Thoracic aorta (tissue), 2 donors: ENCODE measurements at regions not wholly inside any gene's neighbourhood (a gene's known extent, or its start where the extent isn't known, plus 50 kb on each side); places are given as distances from the start of the nearest gene placed in this dataset.

Source experiments
- ATAC-seq: fragments of 150-250 bp; one replicate; pipeline ENCODE4 v1.8.0; 2017; ENCODE audit warnings: low read depth; ENCODE audit not compliant: insufficient number of reproducible peaks, low FRiP score
- DNase-seq: peaks from one replicate; pipeline ENCODE4 v3.0.0-alpha.2; 2020; ENCODE audit warnings: low spot score
- H3K27ac ChIP-seq, 2 donors: fragments of 200-600 bp; sonication (generic); 1 replicate in 1 of 2; 2 replicates in 1 of 2; pipeline ENCODE4 v1.5.1; 2016; ENCODE audit warnings: mild to moderate bottlenecking in 2 of 2, moderate library complexity in 2 of 2
- H3K27me3 ChIP-seq: fragments of 200-600 bp; sonication (generic); replicated peaks from 2 replicates; pipeline ENCODE4 v1.6.0; 2016; ENCODE audit warnings: mild to moderate bottlenecking; ENCODE audit not compliant: insufficient read depth
- H3K36me3 ChIP-seq: fragments of 200-600 bp; sonication (generic); one replicate; pipeline ENCODE4 v1.5.1; 2016
- H3K4me1 ChIP-seq, 2 donors: fragments of 200-600 bp; sonication (generic); 1 replicate in 1 of 2; 2 replicates in 1 of 2; pipeline versions ENCODE4 v1.5.1 to v1.6.0; 2016; ENCODE audit warnings: low read depth in 2 of 2, mild to moderate bottlenecking in 1 of 2; ENCODE audit not compliant: control insufficient read depth in 1 of 2
- H3K4me3 ChIP-seq: fragments of 200-600 bp; sonication (generic); 2 replicates; pipeline ENCODE4 v1.5.1; 2016; ENCODE audit warnings: mild to moderate bottlenecking
- H3K9me3 ChIP-seq: fragments of 200-600 bp; sonication (generic); 2 replicates; pipeline ENCODE4 v1.5.1; 2016
- TF ChIP-seq, protein P1 (sequence below): fragments of 200-600 bp; sonication (generic); IDR thresholded peaks from one replicate; pipeline ENCODE4 v1.5.1; 2019; ENCODE audit warnings: antibody characterized with exemption

DNA sequence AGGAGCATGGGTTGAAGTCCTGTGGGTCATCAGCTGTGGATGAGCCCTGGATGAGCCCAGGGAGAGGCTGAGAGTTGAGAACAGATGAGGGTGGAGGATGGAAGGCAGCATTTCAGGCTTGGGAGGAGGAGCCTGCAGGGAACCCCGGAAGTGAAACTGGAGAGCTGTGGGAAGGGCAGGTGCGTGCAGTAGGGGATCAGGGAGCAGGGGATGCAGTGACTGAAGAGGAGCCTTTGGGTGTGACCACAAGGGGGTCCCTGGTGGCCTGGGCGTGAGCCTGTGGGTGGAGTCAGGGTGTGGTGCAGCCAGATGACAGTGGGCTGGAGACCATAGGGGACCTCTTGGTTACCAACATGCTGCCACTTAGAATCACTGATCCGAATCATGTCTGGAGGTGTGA lies 115.5 kb downstream of the PAPOLA start:
- Histone ChIP-seq H3K27me3 (no peaks in the 10 kb centered on the region), H3K4me3 (no peak overlapping the region), H3K4me1 (no peaks in the 10 kb centered on the region), H3K9me3 (no peaks in the 10 kb centered on the region), H3K36me3 (no peaks in the 10 kb centered on the region), H3K27ac (no peak overlapping the region)
- TF ChIP-seq, protein P1, sequence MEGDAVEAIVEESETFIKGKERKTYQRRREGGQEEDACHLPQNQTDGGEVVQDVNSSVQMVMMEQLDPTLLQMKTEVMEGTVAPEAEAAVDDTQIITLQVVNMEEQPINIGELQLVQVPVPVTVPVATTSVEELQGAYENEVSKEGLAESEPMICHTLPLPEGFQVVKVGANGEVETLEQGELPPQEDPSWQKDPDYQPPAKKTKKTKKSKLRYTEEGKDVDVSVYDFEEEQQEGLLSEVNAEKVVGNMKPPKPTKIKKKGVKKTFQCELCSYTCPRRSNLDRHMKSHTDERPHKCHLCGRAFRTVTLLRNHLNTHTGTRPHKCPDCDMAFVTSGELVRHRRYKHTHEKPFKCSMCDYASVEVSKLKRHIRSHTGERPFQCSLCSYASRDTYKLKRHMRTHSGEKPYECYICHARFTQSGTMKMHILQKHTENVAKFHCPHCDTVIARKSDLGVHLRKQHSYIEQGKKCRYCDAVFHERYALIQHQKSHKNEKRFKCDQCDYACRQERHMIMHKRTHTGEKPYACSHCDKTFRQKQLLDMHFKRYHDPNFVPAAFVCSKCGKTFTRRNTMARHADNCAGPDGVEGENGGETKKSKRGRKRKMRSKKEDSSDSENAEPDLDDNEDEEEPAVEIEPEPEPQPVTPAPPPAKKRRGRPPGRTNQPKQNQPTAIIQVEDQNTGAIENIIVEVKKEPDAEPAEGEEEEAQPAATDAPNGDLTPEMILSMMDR = no peak
- ATAC-seq (no peak), DNase-seq (no peak)

DNA sequence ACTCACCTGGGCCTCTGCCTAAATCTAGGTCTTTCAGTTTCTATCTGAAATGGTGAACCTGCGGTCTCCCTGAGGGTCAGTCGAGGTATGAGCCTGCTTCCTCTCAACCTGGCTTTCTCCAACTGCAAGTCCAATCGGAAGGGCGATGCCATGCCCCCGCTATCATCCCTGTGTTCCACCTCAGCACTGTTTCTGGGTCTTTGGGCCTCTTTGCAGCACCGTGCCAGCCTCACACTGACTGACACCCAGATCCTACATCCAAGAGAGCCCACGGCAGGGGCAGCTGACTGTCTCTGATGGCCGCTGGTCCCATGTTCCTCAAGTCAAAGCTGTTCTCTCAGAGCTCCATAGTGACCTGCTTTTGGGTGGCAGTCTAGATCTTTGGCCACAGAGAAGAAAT lies 120.7 kb downstream of the PAPOLA start:
- no peak for ATAC-seq
- no peaks in the 10 kb centered on the region for H3K9me3 ChIP-seq
- H3K27me3 ChIP-seq = no peaks in the 10 kb centered on the region
- H3K27ac ChIP-seq = no peak overlapping the region
- no peaks in the 10 kb centered on the region for H3K4me1 ChIP-seq
- TF ChIP-seq, protein P1 = no peak
- no peak overlapping the region for H3K4me3 ChIP-seq
- no peaks in the 10 kb centered on the region for H3K36me3 ChIP-seq
- DNase-seq = no peak

DNA sequence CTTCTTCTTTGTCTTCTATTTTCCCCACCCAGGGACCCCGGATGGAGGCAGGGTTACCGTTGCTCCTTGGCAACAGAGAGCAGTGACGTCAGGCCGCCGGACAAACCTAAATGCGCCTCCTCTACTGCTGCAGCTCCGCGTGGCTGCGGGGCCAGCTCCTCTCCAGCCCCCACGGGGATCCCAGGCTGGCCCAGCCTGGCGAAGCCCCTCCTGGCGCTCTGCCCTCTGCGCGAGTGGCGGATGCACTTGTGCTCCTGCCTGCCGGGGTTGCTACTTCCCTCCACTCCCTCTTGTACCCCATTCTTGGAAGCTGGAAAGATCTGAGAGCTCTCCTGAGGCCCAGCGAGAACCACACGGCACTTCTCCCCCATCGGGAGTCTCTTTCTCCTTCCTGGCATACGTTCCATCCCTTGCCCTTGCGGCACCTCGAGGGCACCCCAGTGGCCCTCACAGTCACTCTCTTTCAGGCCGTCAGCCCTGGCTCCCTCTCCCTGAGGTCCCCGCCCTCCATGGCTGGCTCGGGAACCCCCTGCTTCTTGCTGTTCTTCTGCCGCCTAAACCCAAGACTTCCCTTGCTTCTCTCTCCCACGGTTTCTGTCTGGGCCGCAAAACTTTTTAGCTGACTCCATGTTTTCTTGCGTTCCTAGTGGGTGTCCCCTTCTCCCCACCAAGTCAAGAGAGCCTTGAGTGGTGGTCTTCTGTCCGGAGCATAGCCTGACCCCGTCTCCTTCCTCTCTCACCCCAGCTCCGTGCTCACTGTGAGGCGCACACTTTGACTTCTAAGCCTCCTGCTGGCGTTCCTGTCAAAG lies 121.7 kb downstream of the PAPOLA start:
- DNase-seq = no peak
- Histone ChIP-seq H3K4me3 (no peak overlapping the region), H3K4me1 (no peaks in the 10 kb centered on the region), H3K36me3 (no peaks in the 10 kb centered on the region), H3K9me3 (no peaks in the 10 kb centered on the region), H3K27ac (no peak overlapping the region), H3K27me3 (no peaks in the 10 kb centered on the region)
- no peak for ATAC-seq
- TF ChIP-seq, protein P1 = no peak

DNA sequence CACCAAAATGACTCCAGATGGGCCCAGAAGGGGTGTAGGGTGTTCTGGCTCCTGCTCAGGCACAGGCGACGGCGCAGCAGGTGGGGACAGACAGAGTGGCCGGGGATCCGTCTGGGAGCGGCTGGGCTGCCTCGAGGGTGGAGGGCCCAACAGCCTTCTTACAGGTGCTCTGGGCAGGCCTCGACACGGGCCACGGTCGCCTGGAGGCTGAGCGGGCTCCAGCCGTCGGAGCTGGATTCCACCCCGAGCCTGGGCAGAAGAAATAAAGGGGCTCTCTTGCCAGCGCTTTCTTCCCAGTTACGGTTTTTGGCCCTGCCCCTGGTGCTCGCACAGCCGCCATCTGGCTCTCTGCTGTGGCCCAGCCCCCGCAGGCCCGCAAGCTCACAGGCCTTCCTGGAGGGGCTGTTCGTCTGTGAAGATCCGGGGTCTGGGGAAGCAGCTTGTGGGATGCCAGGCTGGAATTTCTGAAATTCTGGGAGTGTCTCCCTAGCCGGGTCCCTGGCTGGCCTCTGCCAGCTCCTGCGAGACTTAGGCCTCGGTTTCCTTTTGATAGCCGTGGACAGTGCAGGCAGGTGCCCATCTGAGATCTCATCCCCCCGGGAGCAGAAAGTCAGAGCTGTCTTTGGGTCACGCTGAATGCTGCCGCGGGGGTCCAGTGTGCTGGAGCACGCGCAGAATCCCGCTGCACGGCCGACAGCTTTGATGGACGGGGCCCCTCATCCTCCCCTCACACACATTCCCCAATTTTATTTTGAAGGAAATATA lies 122.7 kb downstream of the PAPOLA start:
- no peak for DNase-seq
- H3K4me1 ChIP-seq = no peaks in the 10 kb centered on the region
- TF ChIP-seq, protein P1 = no peak
- H3K9me3 ChIP-seq = no peaks in the 10 kb centered on the region
- H3K36me3 ChIP-seq = no peaks in the 10 kb centered on the region
- no peaks in the 10 kb centered on the region for H3K27me3 ChIP-seq
- no peak overlapping the region for H3K27ac ChIP-seq
- no peak overlapping the region for H3K4me3 ChIP-seq
- no peak for ATAC-seq

DNA sequence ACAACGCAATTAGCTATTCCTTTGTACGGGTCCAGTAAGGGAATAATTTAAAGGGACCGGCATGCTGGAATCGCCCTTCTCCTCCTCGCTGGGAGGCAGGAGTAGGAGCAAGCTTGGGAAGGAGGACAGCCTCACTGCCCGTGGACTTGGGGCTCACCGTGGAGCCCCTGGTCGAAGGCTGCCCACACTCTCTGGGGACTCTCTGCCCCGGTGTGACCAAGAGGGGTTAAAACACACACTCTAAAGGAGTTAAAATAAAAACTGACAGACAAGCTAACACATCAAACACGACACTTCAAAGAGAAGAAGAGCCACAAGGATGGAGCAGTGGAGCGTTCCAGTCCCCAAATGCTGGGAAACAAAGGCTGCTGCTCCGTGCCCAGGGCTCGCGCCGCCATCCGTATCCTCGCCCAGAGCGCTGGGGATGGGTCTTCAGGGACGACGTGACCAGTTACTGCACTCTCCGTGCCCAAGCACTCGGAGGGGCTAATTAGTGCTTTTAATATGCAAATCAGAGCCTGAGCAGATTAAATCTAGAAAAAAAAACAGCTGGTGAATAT lies 123.3 kb downstream of the PAPOLA start:
- Histone ChIP-seq H3K4me3 (no peak overlapping the region), H3K27me3 (no peaks in the 10 kb centered on the region), H3K36me3 (no peaks in the 10 kb centered on the region), H3K27ac (no peak overlapping the region), H3K4me1 (no peaks in the 10 kb centered on the region), H3K9me3 (no peaks in the 10 kb centered on the region)
- DNase-seq (no peak), ATAC-seq (no peak)
- TF ChIP-seq, protein P1 = no peak
